Esophagus squamous epithelium (tissue), 5 donors: ENCODE measurements at regions not wholly inside any gene's neighbourhood (a gene's known extent, or its start where the extent isn't known, plus 50 kb on each side); places are given as distances from the start of the nearest gene placed in this dataset.

ENCODE experiments used
- DNase-seq: peaks from one replicate; lab custom pipeline; 2025; lab: John Stamatoyannopoulos, UW
- H3K27ac ChIP-seq, 4 donors: fragments of 200-600 bp; sonication (generic); one replicate each; pipeline ENCODE4 v1.5.1; 2016 to 2019; ENCODE audit warnings: mild to moderate bottlenecking in 1 of 4
- H3K27me3 ChIP-seq, 4 donors: fragments of 200-600 bp; sonication (generic); 1 replicate in 3 of 4; 2 replicates in 1 of 4; pipeline versions ENCODE4 v1.5.1 to v1.6.0; 2017 to 2021; ENCODE audit warnings: antibody characterized with exemption in 1 of 4
- H3K36me3 ChIP-seq, 3 donors: fragments of 200-600 bp; sonication (generic); one replicate each; pipeline ENCODE4 v1.5.1; 2016 to 2019
- H3K4me1 ChIP-seq, 3 donors: fragments of 200-600 bp; sonication (generic); one replicate each; pipeline ENCODE4 v1.5.1; 2017 to 2019
- H3K4me3 ChIP-seq, 4 donors: fragments of 200-600 bp; sonication (generic); 1 replicate in 3 of 4; 2 replicates in 1 of 4; pipeline ENCODE4 v1.5.1; 2016 to 2019; ENCODE audit warnings: mild to moderate bottlenecking in 2 of 4, moderate library complexity in 1 of 4
- H3K9me3 ChIP-seq, 3 donors: fragments of 200-600 bp; sonication (generic); one replicate each; pipeline ENCODE4 v1.5.1; 2016 to 2019
- POLR2A ChIP-seq, 4 donors: fragments of 450-650 bp; IDR thresholded peaks; one replicate each; pipeline ENCODE4 v1.6.1; 2017; ENCODE audit warnings: antibody characterized with exemption in 4 of 4, mild to moderate bottlenecking in 4 of 4, moderate library complexity in 3 of 4
- WGBS, 2 donors: methylation state at CpG; one replicate each; pipeline ENCODE4 v1.1.5; 2018; 5-methylcytosine and 5-hydroxymethylcytosine counted together
- intact Hi-C: fragments of 100-400 bp; cut with DNase I; formaldehyde crosslinking; loops from one replicate; pipeline ENCODE4 v1.15.0; 2022
- TF ChIP-seq, protein P1 (sequence below), 6 experiments: fragments of 450-650 bp in 4 of 6; fragments of 200-600 bp in 2 of 6; sonication (generic) in 2 of 6; IDR thresholded peaks; one replicate each; pipeline ENCODE4 v1.5.1; 2016 to 2019; ENCODE audit warnings: antibody characterized with exemption in 6 of 6, mild to moderate bottlenecking in 4 of 6, moderate library complexity in 4 of 6
- donor health status: DM: yes; HTN: yes; CAD: no.

- Histone ChIP-seq H3K27ac (peak overlapping the region in 2 of 4 donors; percentile 20 to 46), H3K9me3 (no peaks in the 10 kb centered on the region), H3K36me3 (no peaks in the 10 kb centered on the region), H3K4me1 (peaks cover 0 to 40% (median 19%) of the 10 kb centered on the region in 3 donors), H3K27me3 (no peaks in the 10 kb centered on the region), H3K4me3 (no peak overlapping the region)
- WGBS, 2 donors: 17 to 20% methylated on average over 2 of the region's 2 CpGs
- DNase-seq: no peak
- intact Hi-C loops: no loop called here
- TF ChIP-seq POLR2A (IDR thresholded peaks at IDR 0.05): no peak
- TF ChIP-seq, protein P1, sequence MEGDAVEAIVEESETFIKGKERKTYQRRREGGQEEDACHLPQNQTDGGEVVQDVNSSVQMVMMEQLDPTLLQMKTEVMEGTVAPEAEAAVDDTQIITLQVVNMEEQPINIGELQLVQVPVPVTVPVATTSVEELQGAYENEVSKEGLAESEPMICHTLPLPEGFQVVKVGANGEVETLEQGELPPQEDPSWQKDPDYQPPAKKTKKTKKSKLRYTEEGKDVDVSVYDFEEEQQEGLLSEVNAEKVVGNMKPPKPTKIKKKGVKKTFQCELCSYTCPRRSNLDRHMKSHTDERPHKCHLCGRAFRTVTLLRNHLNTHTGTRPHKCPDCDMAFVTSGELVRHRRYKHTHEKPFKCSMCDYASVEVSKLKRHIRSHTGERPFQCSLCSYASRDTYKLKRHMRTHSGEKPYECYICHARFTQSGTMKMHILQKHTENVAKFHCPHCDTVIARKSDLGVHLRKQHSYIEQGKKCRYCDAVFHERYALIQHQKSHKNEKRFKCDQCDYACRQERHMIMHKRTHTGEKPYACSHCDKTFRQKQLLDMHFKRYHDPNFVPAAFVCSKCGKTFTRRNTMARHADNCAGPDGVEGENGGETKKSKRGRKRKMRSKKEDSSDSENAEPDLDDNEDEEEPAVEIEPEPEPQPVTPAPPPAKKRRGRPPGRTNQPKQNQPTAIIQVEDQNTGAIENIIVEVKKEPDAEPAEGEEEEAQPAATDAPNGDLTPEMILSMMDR (IDR thresholded peaks at IDR 0.05): peak in 4 of 6 experiments; percentile 22 to 51 (median 32)
Observed at GRCh38 chr2:222797261-222797660, 63.6 kb upstream of the ACSL3 start.

DNA sequence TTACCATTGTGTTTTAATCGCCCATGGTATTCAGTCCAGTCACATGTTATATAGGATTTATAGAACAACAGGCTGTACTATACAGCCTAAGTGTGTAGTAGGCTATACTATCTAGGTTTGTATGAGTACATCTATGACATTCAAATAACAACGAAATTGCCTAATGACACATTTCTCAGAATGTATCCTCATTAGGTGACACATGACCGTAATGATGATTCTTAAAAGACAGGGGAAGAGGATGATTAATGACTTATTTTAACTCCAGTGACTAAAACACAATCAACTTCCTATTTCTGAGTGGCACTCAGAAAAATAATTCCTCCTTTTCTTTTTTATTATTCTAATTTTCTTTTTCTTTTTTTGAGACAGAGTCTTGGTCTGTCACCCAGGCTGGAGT lies 63.0 kb upstream of the ACSL3 start:
- Histone ChIP-seq H3K27ac (no peak overlapping the region), H3K4me1 (peaks cover 0 to 38% (median 19%) of the 10 kb centered on the region in 3 donors), H3K27me3 (no peaks in the 10 kb centered on the region), H3K36me3 (no peaks in the 10 kb centered on the region), H3K4me3 (no peak overlapping the region), H3K9me3 (no peaks in the 10 kb centered on the region)
- DNase-seq: no peak
- intact Hi-C loops: no loop called here
- no peak for TF ChIP-seq POLR2A (IDR thresholded peaks at IDR 0.05)
- TF ChIP-seq, protein P1 (IDR thresholded peaks at IDR 0.05): no peak
- 52% methylated on average over 3 of the region's 3 CpGs for WGBS, 2 donors

DNA sequence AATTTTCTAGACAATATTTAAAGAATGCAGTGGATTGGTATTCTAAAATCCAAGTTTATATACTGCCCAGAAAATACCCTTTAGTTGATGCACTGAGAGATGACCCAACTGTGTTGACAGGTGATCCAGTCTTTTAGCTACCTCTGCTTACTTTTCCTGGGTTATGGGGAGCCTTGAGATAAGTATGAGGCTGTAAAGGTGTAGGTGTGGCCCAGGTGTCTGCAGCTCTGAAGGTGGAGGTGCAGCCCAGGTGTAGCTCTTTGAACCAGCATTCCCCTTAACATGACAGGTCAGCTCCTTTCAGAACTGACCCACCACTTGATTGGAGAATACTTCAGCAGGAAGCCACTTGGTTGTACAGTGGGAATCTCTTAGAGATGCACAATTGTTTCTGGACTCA lies 62.3 kb upstream of the ACSL3 start:
- intact Hi-C loops: no loop called here
- Histone ChIP-seq H3K27ac (no peak overlapping the region), H3K4me3 (no peak overlapping the region), H3K36me3 (no peaks in the 10 kb centered on the region), H3K27me3 (no peaks in the 10 kb centered on the region), H3K9me3 (no peaks in the 10 kb centered on the region), H3K4me1 (peaks cover 0 to 38% (median 19%) of the 10 kb centered on the region in 3 donors)
- no peak for DNase-seq
- no peak for TF ChIP-seq POLR2A (IDR thresholded peaks at IDR 0.05)
- TF ChIP-seq, protein P1 (IDR thresholded peaks at IDR 0.05): no peak

- Histone ChIP-seq H3K4me1 (peaks cover 0 to 38% (median 19%) of the 10 kb centered on the region in 3 donors), H3K27ac (no peak overlapping the region), H3K36me3 (no peaks in the 10 kb centered on the region), H3K4me3 (no peak overlapping the region), H3K9me3 (no peaks in the 10 kb centered on the region), H3K27me3 (no peaks in the 10 kb centered on the region)
- intact Hi-C loops: no loop called here
- TF ChIP-seq, protein P1 (IDR thresholded peaks at IDR 0.05): no peak
- TF ChIP-seq POLR2A (IDR thresholded peaks at IDR 0.05): no peak
- WGBS, 2 donors: 70 to 71% methylated on average over 7 of the region's 7 CpGs
- no peak for DNase-seq
Observed at GRCh38 chr2:222799262-222799918, 61.4 kb upstream of the ACSL3 start.

- intact Hi-C loops: no loop called here
- no peak for DNase-seq
- Histone ChIP-seq H3K9me3 (no peaks in the 10 kb centered on the region), H3K4me1 (peaks cover 9 to 30% (median 13%) of the 10 kb centered on the region in 3 donors), H3K27me3 (no peaks in the 10 kb centered on the region), H3K27ac (no peak overlapping the region), H3K36me3 (no peaks in the 10 kb centered on the region), H3K4me3 (no peak overlapping the region)
- no peak for TF ChIP-seq POLR2A (IDR thresholded peaks at IDR 0.05)
- TF ChIP-seq, protein P1 (IDR thresholded peaks at IDR 0.05): no peak
- 81 to 82% methylated on average over 5 of the region's 5 CpGs for WGBS, 2 donors
Observed at GRCh38 chr2:222802514-222803196, 58.2 kb upstream of the ACSL3 start.
